ENCODE measurements at regions not wholly inside any gene's neighbourhood (a gene's known extent, or its start where the extent isn't known, plus 50 kb on each side); places are given as distances from the start of the nearest gene placed in this dataset.

DNA sequence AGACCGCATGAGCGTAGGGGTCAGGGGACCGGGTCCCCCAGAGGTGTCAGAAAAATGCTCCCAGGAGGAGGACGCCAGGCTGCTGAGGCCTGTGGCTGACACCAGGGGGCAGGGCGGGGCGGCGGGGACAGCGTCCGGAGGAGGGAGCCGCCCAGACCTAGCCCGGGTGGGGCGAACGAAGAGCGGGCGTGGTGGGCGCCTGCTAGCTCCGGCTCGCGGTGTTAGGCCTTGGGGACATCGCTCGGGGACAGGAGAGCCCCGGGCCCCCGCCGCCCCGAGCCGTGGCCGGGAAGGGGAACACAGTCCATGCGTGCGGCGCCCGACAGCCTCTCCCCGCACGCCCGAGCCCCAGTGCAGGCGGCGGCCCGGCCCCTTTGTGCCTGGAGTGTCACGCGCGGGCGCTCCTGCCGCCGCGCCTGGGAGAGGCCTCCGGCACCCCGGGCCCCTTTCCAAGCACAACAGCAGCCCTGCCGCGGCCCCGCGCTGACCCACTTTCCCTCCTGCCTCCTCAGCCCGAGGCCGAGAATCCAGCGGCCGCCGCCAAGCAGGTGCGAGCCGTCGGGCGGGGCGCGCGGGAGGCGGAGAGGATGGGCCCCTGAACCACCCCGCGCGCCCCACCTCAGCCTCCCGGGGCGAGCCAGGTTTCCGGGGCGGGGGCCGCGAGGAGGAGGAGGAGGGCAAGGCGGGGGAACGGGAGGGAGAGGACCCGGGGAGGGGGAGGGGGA is 111.0 kb upstream of the KLF13 start:
- TF ChIP-seq, protein P1, sequence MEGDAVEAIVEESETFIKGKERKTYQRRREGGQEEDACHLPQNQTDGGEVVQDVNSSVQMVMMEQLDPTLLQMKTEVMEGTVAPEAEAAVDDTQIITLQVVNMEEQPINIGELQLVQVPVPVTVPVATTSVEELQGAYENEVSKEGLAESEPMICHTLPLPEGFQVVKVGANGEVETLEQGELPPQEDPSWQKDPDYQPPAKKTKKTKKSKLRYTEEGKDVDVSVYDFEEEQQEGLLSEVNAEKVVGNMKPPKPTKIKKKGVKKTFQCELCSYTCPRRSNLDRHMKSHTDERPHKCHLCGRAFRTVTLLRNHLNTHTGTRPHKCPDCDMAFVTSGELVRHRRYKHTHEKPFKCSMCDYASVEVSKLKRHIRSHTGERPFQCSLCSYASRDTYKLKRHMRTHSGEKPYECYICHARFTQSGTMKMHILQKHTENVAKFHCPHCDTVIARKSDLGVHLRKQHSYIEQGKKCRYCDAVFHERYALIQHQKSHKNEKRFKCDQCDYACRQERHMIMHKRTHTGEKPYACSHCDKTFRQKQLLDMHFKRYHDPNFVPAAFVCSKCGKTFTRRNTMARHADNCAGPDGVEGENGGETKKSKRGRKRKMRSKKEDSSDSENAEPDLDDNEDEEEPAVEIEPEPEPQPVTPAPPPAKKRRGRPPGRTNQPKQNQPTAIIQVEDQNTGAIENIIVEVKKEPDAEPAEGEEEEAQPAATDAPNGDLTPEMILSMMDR (conservative IDR thresholded peaks at IDR 0.05): peak; percentile 93
- peak; percentile 48; the same call in 1 of the 2 replicates for TF ChIP-seq ZFX (IDR thresholded peaks at IDR 0.05)

Measured in C4-2B (cell line).